Epithelial cell of esophagus (primary cell): ENCODE measurements at regions not wholly inside any gene's neighbourhood (a gene's known extent, or its start where the extent isn't known, plus 50 kb on each side); places are given as distances from the start of the nearest gene placed in this dataset.
A peak's percentile ranks its signal among the peaks of the same experiment; 100 is the strongest.

Source experiments
- DNase-seq: peaks from one replicate; pipeline ENCODE4 v3.0.0; 2010; ENCODE audit warnings: low read depth
- H3K4me3 ChIP-seq: 2 replicates; pipeline ENCODE4 v1.5.1; 2011; ENCODE audit warnings: mild to moderate bottlenecking, low read length, control low read depth
- TF ChIP-seq, protein P1 (sequence below): IDR thresholded peaks from 2 replicates; pipeline ENCODE4 v1.5.1; 2011; ENCODE audit warnings: low read depth, mild to moderate bottlenecking, low read length, control low read depth, inconsistent platforms; ENCODE audit not compliant: insufficient read depth; ENCODE audit errors: missing control alignments

- DNase-seq = no peak
- H3K4me3 ChIP-seq = no peak overlapping the region
- TF ChIP-seq, protein P1, sequence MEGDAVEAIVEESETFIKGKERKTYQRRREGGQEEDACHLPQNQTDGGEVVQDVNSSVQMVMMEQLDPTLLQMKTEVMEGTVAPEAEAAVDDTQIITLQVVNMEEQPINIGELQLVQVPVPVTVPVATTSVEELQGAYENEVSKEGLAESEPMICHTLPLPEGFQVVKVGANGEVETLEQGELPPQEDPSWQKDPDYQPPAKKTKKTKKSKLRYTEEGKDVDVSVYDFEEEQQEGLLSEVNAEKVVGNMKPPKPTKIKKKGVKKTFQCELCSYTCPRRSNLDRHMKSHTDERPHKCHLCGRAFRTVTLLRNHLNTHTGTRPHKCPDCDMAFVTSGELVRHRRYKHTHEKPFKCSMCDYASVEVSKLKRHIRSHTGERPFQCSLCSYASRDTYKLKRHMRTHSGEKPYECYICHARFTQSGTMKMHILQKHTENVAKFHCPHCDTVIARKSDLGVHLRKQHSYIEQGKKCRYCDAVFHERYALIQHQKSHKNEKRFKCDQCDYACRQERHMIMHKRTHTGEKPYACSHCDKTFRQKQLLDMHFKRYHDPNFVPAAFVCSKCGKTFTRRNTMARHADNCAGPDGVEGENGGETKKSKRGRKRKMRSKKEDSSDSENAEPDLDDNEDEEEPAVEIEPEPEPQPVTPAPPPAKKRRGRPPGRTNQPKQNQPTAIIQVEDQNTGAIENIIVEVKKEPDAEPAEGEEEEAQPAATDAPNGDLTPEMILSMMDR = no peak
These were observed 190.9 kb downstream of the VCY1B start for GRCh38 chrY:14246948-14247347.

GRCh38 chrY:14248878-14249576 lies 193.0 kb downstream of the VCY1B start:
- no peak overlapping the region for H3K4me3 ChIP-seq
- no peak for DNase-seq
- TF ChIP-seq, protein P1 = no peak

- peak; percentile 27 for DNase-seq
- H3K4me3 ChIP-seq = no peak overlapping the region
- TF ChIP-seq, protein P1 = no peak
These were observed 200.2 kb downstream of the VCY1B start for GRCh38 chrY:14255965-14256816.

GRCh38 chrY:14256817-14257168 lies 200.8 kb downstream of the VCY1B start:
- no peak overlapping the region for H3K4me3 ChIP-seq

GRCh38 chrY:14277029-14277428 lies 221.0 kb downstream of the VCY1B start:
- TF ChIP-seq, protein P1 = peak; percentile 13
- H3K4me3 ChIP-seq = no peak overlapping the region
- peak; percentile 2 for DNase-seq

More at GRCh38 chrY:14256817-14257168, 200.8 kb downstream of the VCY1B start:
- TF ChIP-seq, protein P1 = no peak
- DNase-seq = no peak

DNA sequence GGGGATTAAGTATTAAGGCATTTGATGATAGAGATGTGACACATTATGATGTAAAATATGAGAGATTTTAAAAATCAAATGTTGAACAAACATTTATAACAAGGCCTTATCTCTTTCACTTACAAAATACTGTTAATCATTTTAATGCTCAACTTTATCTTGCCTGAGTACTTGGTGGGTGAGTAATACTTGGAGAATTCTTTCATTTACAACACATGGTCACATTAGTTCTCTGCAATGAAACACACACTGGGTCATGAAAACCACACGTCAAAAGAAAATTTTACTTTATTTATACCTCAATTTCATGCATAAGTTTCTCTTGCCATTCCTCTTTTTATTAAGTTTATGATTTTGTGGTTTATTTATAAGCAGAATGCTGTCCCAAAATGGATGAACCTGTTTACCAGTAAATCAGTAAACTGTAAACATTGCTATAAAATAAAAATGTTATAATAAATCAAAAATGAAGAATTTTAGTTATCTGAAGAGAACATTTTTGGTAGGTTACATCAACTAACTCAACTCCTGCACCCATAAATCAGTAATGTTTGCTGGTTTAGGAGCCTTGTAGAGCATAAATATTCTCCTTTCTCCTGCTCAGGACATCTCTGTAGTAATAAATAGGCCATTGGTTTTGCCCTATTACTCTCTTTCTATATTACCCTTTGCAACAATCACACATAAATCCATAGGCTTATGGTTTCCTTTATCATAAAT lies 233.5 kb upstream of the NLGN4Y start:
- peak; percentile 6 for DNase-seq
- H3K4me3 ChIP-seq = no peak overlapping the region
- TF ChIP-seq, protein P1 = no peak
